Fibroblast of lung (primary cell): ENCODE measurements at regions not wholly inside any gene's neighbourhood (a gene's known extent, or its start where the extent isn't known, plus 50 kb on each side); places are given as distances from the start of the nearest gene placed in this dataset.

ENCODE experiments used
- DNase-seq, 2 donors: peaks; one replicate each; pipeline versions ENCODE4 v3.0.0 to v3.0.0-alpha.2; 2010; ENCODE audit warnings: low read depth in 2 of 2
- H2AFZ ChIP-seq: 2 replicates; pipeline ENCODE4 v1.5.1; 2012; ENCODE audit warnings: low read length, control low read depth, inconsistent platforms
- H3K27ac ChIP-seq: 2 replicates; pipeline ENCODE4 v1.5.1; 2011; ENCODE audit warnings: low read length, control low read depth; ENCODE audit not compliant: insufficient read depth
- H3K27me3 ChIP-seq: 2 replicates; pipeline ENCODE4 v1.5.1; 2011; ENCODE audit warnings: mild to moderate bottlenecking, low read length; ENCODE audit not compliant: control insufficient read depth, insufficient read depth
- H3K36me3 ChIP-seq: 2 replicates; pipeline ENCODE4 v1.5.1; 2011; ENCODE audit warnings: low read length; ENCODE audit not compliant: control insufficient read depth, insufficient read depth
- H3K4me1 ChIP-seq: 2 replicates; pipeline ENCODE4 v1.5.1; 2011; ENCODE audit warnings: low read length; ENCODE audit not compliant: control insufficient read depth, insufficient read depth; ENCODE audit errors: extremely low read depth
- H3K4me2 ChIP-seq: 2 replicates; pipeline ENCODE4 v1.5.1; 2011; ENCODE audit warnings: low read length, control low read depth; ENCODE audit not compliant: insufficient read depth; ENCODE audit errors: extremely low read depth
- H3K4me3 ChIP-seq, 4 experiments: fragments of 200-600 bp in 1 of 4; sonication (generic) in 1 of 4; replicated peaks in 1 of 4; 2 replicates each; pipeline ENCODE4 v1.5.1; 2011 to 2016; ENCODE audit warnings: low read length in 4 of 4, low read depth in 3 of 4, mild to moderate bottlenecking in 3 of 4, control low read depth in 2 of 4, inconsistent platforms in 1 of 4, mixed read lengths in 1 of 4; ENCODE audit not compliant: insufficient read depth in 1 of 4; ENCODE audit errors: control extremely low read depth in 1 of 4
- H3K79me2 ChIP-seq: 2 replicates; pipeline ENCODE4 v1.5.1; 2012; ENCODE audit warnings: mild to moderate bottlenecking, low read length, inconsistent platforms; ENCODE audit not compliant: control insufficient read depth, insufficient read depth
- H3K9ac ChIP-seq: 2 replicates; pipeline ENCODE4 v1.5.1; 2011; ENCODE audit warnings: mild to moderate bottlenecking, low read length, control low read depth; ENCODE audit not compliant: insufficient read depth
- H3K9me3 ChIP-seq: 2 replicates; pipeline ENCODE4 v1.5.1; 2012; ENCODE audit warnings: low read depth, low read length; ENCODE audit not compliant: control insufficient read depth, insufficient read depth
- H4K20me1 ChIP-seq: 2 replicates; pipeline ENCODE4 v1.5.1; 2011; ENCODE audit warnings: low read length; ENCODE audit not compliant: control insufficient read depth, insufficient read depth; ENCODE audit errors: extremely low read depth
- EZH2 ChIP-seq: IDR thresholded peaks from 2 replicates; pipeline ENCODE4 v1.5.1; 2012; ENCODE audit warnings: low read length, control low read depth, mild to moderate bottlenecking; ENCODE audit errors: missing control alignments
- TF ChIP-seq, protein P1 (sequence below), 2 donors: IDR thresholded peaks in 1 of 2; conservative IDR thresholded peaks in 1 of 2; 1 replicate in 1 of 2; 2 replicates in 1 of 2; pipeline ENCODE4 v1.5.1; 2011 to 2012; ENCODE audit warnings: low read length in 2 of 2, control low read depth in 1 of 2, inconsistent platforms in 1 of 2, low read depth in 1 of 2, mild to moderate bottlenecking in 1 of 2

DNA sequence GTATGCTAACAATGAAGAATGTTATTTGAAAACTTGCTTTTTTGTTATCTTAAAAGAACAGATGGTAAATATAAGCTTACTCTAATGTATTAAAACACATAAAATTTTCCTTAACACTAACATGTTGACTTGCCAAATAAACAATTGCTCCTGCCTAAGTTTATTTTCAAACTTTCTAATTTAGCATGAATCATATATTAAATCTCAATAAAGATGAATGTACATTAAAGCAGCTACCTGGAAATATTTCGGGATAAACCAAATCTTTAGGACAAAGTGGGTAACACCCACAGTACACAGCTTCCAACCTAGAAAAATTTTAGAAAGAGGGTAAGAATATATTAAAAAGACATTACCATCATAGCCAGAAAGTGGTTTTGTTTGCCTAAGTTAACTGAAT lies 567.4 kb downstream of the ZEB2 start:
- H3K79me2 ChIP-seq, result no peaks in the 10 kb centered on the region
- peak in 1 of 2 donors; percentile 15 for DNase-seq
- H3K27ac ChIP-seq, result no peak overlapping the region
- H3K4me3 ChIP-seq, result no peak overlapping the region
- no peaks in the 10 kb centered on the region for H3K36me3 ChIP-seq
- H3K4me2 ChIP-seq, result peak overlapping the region; percentile 79
- no peak overlapping the region for H3K9ac ChIP-seq
- H3K4me1 ChIP-seq, result peaks cover 9% of the 10 kb centered on the region
- no peaks in the 10 kb centered on the region for H4K20me1 ChIP-seq
- H3K27me3 ChIP-seq, result no peaks in the 10 kb centered on the region
- no peaks in the 10 kb centered on the region for H3K9me3 ChIP-seq
- peak overlapping the region; percentile 9 for H2AFZ ChIP-seq
- TF ChIP-seq, protein P1, sequence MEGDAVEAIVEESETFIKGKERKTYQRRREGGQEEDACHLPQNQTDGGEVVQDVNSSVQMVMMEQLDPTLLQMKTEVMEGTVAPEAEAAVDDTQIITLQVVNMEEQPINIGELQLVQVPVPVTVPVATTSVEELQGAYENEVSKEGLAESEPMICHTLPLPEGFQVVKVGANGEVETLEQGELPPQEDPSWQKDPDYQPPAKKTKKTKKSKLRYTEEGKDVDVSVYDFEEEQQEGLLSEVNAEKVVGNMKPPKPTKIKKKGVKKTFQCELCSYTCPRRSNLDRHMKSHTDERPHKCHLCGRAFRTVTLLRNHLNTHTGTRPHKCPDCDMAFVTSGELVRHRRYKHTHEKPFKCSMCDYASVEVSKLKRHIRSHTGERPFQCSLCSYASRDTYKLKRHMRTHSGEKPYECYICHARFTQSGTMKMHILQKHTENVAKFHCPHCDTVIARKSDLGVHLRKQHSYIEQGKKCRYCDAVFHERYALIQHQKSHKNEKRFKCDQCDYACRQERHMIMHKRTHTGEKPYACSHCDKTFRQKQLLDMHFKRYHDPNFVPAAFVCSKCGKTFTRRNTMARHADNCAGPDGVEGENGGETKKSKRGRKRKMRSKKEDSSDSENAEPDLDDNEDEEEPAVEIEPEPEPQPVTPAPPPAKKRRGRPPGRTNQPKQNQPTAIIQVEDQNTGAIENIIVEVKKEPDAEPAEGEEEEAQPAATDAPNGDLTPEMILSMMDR (conservative IDR thresholded peaks at IDR 0.05 in 1 of 2, IDR thresholded peaks at IDR 0.05 in 1 of 2; ENCODE audit: low read depth in 1 of 2, low read length in 2 of 2), result no peak
- TF ChIP-seq EZH2, result no peak

DNA sequence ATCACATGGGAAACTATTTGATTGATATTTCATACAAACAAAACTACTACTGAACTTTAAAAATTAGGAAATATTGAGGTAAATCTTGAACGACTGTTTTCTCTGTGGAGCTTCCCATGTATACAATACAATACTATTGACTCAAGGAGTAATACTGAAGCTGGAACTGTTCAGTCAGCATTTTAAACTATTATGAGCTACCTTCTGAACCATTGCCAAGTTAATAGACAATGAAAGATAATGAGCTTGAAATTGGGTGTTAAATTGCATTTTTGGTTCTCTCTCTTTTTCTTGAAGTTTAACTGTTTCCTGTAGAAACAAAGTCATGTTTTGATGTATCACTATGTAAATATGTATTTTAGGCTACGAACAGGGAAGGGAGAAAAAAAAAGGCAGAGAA lies 569.2 kb downstream of the ZEB2 start:
- Histone ChIP-seq H3K27me3 (no peaks in the 10 kb centered on the region), H3K9me3 (no peaks in the 10 kb centered on the region), H3K79me2 (no peaks in the 10 kb centered on the region), H4K20me1 (no peaks in the 10 kb centered on the region), H3K27ac (no peak overlapping the region), H3K36me3 (no peaks in the 10 kb centered on the region), H3K4me1 (peaks cover 7% of the 10 kb centered on the region), H3K4me2 (no peak overlapping the region), H2AFZ (no peak overlapping the region), H3K9ac (no peak overlapping the region), H3K4me3 (no peak overlapping the region)
- TF ChIP-seq, protein P1 (conservative IDR thresholded peaks at IDR 0.05 in 1 of 2, IDR thresholded peaks at IDR 0.05 in 1 of 2; ENCODE audit: low read depth in 1 of 2, low read length in 2 of 2), result no peak
- TF ChIP-seq EZH2, result no peak
- DNase-seq, result no peak

DNA sequence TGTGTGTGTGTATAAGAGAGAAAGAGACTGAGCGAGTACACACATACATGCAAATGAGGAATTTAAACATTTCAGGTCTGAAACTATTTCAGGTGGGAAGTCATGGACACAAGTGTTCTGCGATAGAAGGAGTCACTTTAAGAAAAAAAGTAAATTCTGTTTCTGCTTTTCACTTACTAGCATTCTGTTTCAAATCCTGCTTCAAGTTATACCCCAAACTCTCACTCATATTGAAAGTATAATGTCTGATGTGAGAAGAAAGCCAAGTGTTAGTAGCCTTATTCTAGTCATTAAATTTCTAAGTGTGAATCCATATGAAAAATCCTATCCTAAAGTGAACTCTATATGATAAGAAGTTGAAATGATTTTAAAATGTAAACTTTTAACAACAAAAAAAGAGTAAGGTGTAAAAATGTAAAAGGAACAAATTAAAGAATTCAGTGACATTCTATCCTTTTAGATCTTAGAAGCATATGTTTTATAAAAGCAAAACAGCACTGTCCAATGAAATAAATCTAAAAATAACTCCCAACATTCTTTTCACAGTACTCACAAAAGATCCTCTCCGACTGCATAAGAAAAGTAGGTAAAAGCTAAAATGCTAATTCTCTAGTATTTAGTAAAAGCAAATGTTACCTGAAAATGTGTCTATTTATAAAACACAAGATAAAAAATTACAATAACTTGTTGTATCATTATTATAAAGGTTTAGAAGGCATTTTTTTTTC lies 570.6 kb downstream of the ZEB2 start:
- H3K4me3 ChIP-seq, result no peak overlapping the region
- no peak for TF ChIP-seq EZH2
- TF ChIP-seq, protein P1 (conservative IDR thresholded peaks at IDR 0.05 in 1 of 2, IDR thresholded peaks at IDR 0.05 in 1 of 2; ENCODE audit: low read depth in 1 of 2, low read length in 2 of 2), result no peak
- H3K4me1 ChIP-seq, result peaks cover 3% of the 10 kb centered on the region
- no peaks in the 10 kb centered on the region for H4K20me1 ChIP-seq
- no peaks in the 10 kb centered on the region for H3K9me3 ChIP-seq
- H3K27me3 ChIP-seq, result no peaks in the 10 kb centered on the region
- no peaks in the 10 kb centered on the region for H3K79me2 ChIP-seq
- peak; percentile 32 to 45 for DNase-seq
- H3K9ac ChIP-seq, result no peak overlapping the region
- peak overlapping the region; percentile 65 for H3K4me2 ChIP-seq
- H2AFZ ChIP-seq, result no peak overlapping the region
- H3K36me3 ChIP-seq, result no peaks in the 10 kb centered on the region
- no peak overlapping the region for H3K27ac ChIP-seq
